ENCODE measurements at regions not wholly inside any gene's neighbourhood (a gene's known extent, or its start where the extent isn't known, plus 50 kb on each side); places are given as distances from the start of the nearest gene placed in this dataset.

GRCh38 chr2:121904656-121905055, 149.2 kb downstream of the TSN start (continued):
- TF ChIP-seq ILK (tag; IDR thresholded peaks at IDR 0.05; ENCODE audit: borderline replicate concordance, low read depth) (no peak), SMAD1 (IDR thresholded peaks at IDR 0.05; ENCODE audit: low read depth, low read length, partially characterized antibody) (no peak), PATZ1 (CRISPR knock-in tag; IDR thresholded peaks at IDR 0.05; ENCODE audit: borderline replicate concordance) (no peak), KLF10 (CRISPR knock-in tag; IDR thresholded peaks at IDR 0.05) (no peak), TCF7L2 (IDR thresholded peaks at IDR 0.05; ENCODE audit: low read depth, low read length) (no peak), CHD2 (IDR thresholded peaks at IDR 0.05; ENCODE audit: low read depth, low read length) (no peak), WHSC1 (IDR thresholded peaks at IDR 0.05; ENCODE audit: low read length) (no peak)

GRCh38 chr2:121905201-121905600, 149.8 kb downstream of the TSN start:
- Histone ChIP-seq H3K36me3 (ENCODE audit: control insufficient read depth, insufficient read depth, low read length) (no peaks in the 10 kb centered on the region), H3K79me2 (ENCODE audit: control insufficient read depth, insufficient read depth, low read length) (no peaks in the 10 kb centered on the region), H3K9ac (ENCODE audit: insufficient read depth in 1 of 2, low read depth in 2 of 2, low read length in 2 of 2) (no peak overlapping the region), H3K9me1 (ENCODE audit: control insufficient read depth, insufficient read depth, low read length) (no peaks in the 10 kb centered on the region), H3K27me3 (ENCODE audit: control insufficient read depth in 2 of 2, insufficient read depth in 2 of 2, low read length in 2 of 2) (peaks cover 1 to 31% of the 10 kb centered on the region in 2 experiments; a peak in 3 of 5 replicates), H3K4me1 (replicated peaks in 1 of 2; ENCODE audit: control insufficient read depth in 2 of 2, insufficient read depth in 2 of 2, low read length in 2 of 2) (peaks cover 0 to 10% of the 10 kb centered on the region in 2 experiments; a peak in 1 of 5 replicates), H2AFZ (ENCODE audit: low read depth, low read length) (no peak overlapping the region), H3K27ac (ENCODE audit: extremely low read depth, low read depth, low read length) (no peak overlapping the region), H4K20me1 (replicated peaks; ENCODE audit: control insufficient read depth, insufficient read depth, low read length) (0 out of 2 replicates have a peak, but pooled peaks cover 3% of the 10 kb centered on the region), H3K4me2 (ENCODE audit: insufficient read depth, low read length) (no peak overlapping the region), H3K9me3 (replicated peaks; ENCODE audit: control insufficient read depth, insufficient read depth, low read depth, low read length) (no peaks in the 10 kb centered on the region), H3K4me3 (no peak overlapping the region)
- POLR2A ChIA-PET = no interaction called here
- no peak for DNase-seq (ENCODE audit: extremely low read depth in 1 of 4, low spot score in 3 of 4)
- in situ Hi-C loops (cut with MboI) (no loop called here), intact Hi-C loops (cut with micrococcal nuclease) (no loop called here)
- 7% methylated on average over 7 of the region's 7 CpGs for WGBS (ENCODE audit: insufficient coverage, low coverage, missing lambda C conversion rate)
- CTCF ChIA-PET (ENCODE audit: low intra/inter-chr PET ratio) = interaction anchor here (0.6 kb wide), 1 partner anchor 113 kb away, joined by 5 read pairs; no protein-coding TSS in a partner anchor
- TF ChIP-seq CGGBP1 (CRISPR knock-in tag; IDR thresholded peaks at IDR 0.05) (no peak), HMG20A (CRISPR knock-in tag; conservative IDR thresholded peaks at IDR 0.05) (no peak), THAP12 (CRISPR knock-in tag; IDR thresholded peaks at IDR 0.05) (no peak), RREB1 (CRISPR knock-in tag; IDR thresholded peaks at IDR 0.05) (no peak)
- BruUV-seq (replicated peaks) = no TSS peak
- FAIRE-seq = no peak
- ATAC-seq = no peak
